GM13976 (cell line): ENCODE measurements at regions not wholly inside any gene's neighbourhood (a gene's known extent, or its start where the extent isn't known, plus 50 kb on each side); places are given as distances from the start of the nearest gene placed in this dataset.

Source experiments
- DNase-seq: peaks from one replicate; pipeline ENCODE4 v3.0.0; 2012; ENCODE audit warnings: low spot score
- in situ Hi-C: fragments of 300-500 bp; cut with MboI; formaldehyde crosslinking; loops from one replicate; pipeline ENCODE4 v1.12.0; 2022; ENCODE audit warnings: low sequenced_read_pairs, mixed read lengths, inconsistent platforms; ENCODE audit not compliant: unreplicated experiment
- TF ChIP-seq, protein P1 (sequence below): IDR thresholded peaks from 2 replicates; pipeline ENCODE4 v1.5.1; 2012; ENCODE audit warnings: borderline replicate concordance, mild to moderate bottlenecking; ENCODE audit not compliant: insufficient read depth; ENCODE audit errors: extremely low read depth, missing control alignments, control extremely low read depth

- in situ Hi-C loops: no loop called here
- TF ChIP-seq, protein P1, sequence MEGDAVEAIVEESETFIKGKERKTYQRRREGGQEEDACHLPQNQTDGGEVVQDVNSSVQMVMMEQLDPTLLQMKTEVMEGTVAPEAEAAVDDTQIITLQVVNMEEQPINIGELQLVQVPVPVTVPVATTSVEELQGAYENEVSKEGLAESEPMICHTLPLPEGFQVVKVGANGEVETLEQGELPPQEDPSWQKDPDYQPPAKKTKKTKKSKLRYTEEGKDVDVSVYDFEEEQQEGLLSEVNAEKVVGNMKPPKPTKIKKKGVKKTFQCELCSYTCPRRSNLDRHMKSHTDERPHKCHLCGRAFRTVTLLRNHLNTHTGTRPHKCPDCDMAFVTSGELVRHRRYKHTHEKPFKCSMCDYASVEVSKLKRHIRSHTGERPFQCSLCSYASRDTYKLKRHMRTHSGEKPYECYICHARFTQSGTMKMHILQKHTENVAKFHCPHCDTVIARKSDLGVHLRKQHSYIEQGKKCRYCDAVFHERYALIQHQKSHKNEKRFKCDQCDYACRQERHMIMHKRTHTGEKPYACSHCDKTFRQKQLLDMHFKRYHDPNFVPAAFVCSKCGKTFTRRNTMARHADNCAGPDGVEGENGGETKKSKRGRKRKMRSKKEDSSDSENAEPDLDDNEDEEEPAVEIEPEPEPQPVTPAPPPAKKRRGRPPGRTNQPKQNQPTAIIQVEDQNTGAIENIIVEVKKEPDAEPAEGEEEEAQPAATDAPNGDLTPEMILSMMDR: no peak
- no peak for DNase-seq
These were observed 111.9 kb upstream of the KAZN start for GRCh38 chr1:14486401-14487201.

DNA sequence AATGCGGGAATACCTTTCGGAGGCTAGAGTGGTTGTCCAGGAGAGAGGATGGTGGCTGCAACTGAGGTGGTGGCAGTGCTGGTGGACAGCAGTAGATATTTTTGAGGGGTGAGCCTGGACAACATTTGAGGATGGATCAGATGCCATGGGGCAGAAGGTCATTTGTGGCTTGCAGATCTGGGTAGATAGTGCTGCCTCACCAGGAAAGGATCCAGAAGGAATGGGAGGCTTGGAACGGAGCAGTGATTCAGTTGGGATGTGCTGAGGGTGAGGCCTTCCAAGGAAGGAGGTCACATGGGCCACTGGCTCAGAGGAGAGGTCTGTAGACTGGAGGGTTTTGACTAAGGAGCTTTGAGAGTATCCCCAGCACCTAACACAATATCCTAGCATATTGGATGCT is 110.8 kb upstream of the KAZN start:
- TF ChIP-seq, protein P1: no peak
- in situ Hi-C loops: no loop called here

GRCh38 chr1:14494911-14495310 is 103.6 kb upstream of the KAZN start:
- TF ChIP-seq, protein P1: no peak
- in situ Hi-C loops: no loop called here
- DNase-seq: no peak

More for the DNA sequence above, 110.8 kb upstream of the KAZN start:
- DNase-seq: no peak

- TF ChIP-seq, protein P1: no peak
- in situ Hi-C loops: no loop called here
- no peak for DNase-seq
These were observed 103.1 kb upstream of the KAZN start for GRCh38 chr1:14495381-14495780.

DNA sequence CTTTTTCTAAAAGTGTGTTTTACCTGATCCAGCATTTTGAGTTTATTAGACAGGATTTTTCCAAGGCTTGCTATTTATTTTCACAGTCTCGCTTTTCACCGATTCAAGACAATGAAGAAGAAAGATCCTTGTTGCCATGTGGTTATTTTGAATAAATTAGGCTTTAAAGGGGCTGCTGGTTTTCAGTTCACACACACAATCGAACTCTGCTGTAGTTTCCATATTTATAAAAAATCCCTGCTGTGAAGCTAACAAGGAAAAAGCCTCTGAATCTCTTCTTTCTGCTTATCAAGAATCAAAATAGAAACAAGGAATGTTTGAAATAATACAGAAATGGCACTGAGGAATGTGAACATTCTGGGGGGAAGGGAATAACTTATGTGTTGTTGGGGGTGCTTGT is 102.5 kb upstream of the KAZN start:
- no peak for DNase-seq
- TF ChIP-seq, protein P1: no peak
- in situ Hi-C loops: no loop called here

GRCh38 chr1:14498839-14499238 is 99.6 kb upstream of the KAZN start:
- no peak for DNase-seq
- in situ Hi-C loops: no loop called here
- TF ChIP-seq, protein P1: no peak
